Adrenal gland (tissue), 9 donors: ENCODE measurements at regions not wholly inside any gene's neighbourhood (a gene's known extent, or its start where the extent isn't known, plus 50 kb on each side); places are given as distances from the start of the nearest gene placed in this dataset.
"Not testable (repeated sequence)": the region's sequence is repeated elsewhere in the genome, so short reads cannot be mapped to it uniquely, and the experiment has no call there.

ENCODE experiments used
- DNase-seq, 7 donors: peaks; one replicate each; pipeline ENCODE4 v3.0.0-alpha.2; 2019 to 2020
- H3K27ac ChIP-seq, 5 donors: fragments of 200-600 bp; sonication (generic) in 4 of 5; 1 replicate in 3 of 5; 2 replicates in 2 of 5; pipeline versions ENCODE4 v1.5.1 to v1.8.0; 2016 to 2020; ENCODE audit warnings: mild to moderate bottlenecking in 1 of 5
- H3K27me3 ChIP-seq: fragments of 200-600 bp; 2 replicates; pipeline ENCODE4 v1.8.0; 2021
- H3K36me3 ChIP-seq, 2 donors: fragments of 200-600 bp; replicated peaks in 1 of 2; 1 replicate in 1 of 2; 2 replicates in 1 of 2; pipeline versions ENCODE4 v1.5.1 to v1.8.0; 2018 to 2022
- H3K4me1 ChIP-seq, 2 donors: fragments of 200-600 bp; replicated peaks in 1 of 2; 1 replicate in 1 of 2; 2 replicates in 1 of 2; pipeline versions ENCODE4 v1.5.1 to v1.8.0; 2018 to 2021
- H3K4me3 ChIP-seq, 4 donors: fragments of 200-600 bp; sonication (generic) in 3 of 4; one replicate each; pipeline ENCODE4 v1.5.1; 2016 to 2018
- H3K9me3 ChIP-seq, 3 donors: fragments of 200-600 bp; sonication (generic) in 1 of 3; replicated peaks in 1 of 3; 1 replicate in 2 of 3; 2 replicates in 1 of 3; pipeline versions ENCODE4 v1.5.1 to v1.8.0; 2016 to 2021
- CTCF ChIP-seq, 6 experiments: fragments of 450-650 bp in 4 of 6; fragments of 200-600 bp in 2 of 6; sonication (generic) in 1 of 6; IDR thresholded peaks; 1 replicate in 5 of 6; 2 replicates in 1 of 6; pipeline versions ENCODE4 v1.5.1 to v1.8.0; 2016 to 2021; ENCODE audit warnings: antibody characterized with exemption in 6 of 6, mild to moderate bottlenecking in 2 of 6, moderate library complexity in 1 of 6
- POLR2A ChIP-seq, 2 donors: fragments of 450-650 bp; IDR thresholded peaks; one replicate each; pipeline ENCODE4 v1.6.1; 2017; ENCODE audit warnings: antibody characterized with exemption in 2 of 2, mild to moderate bottlenecking in 2 of 2, moderate library complexity in 1 of 2
- WGBS, 4 donors: extraction: QIAGEN DNeasy Blood & Tissue Kit in 2 of 4; methylation state at CpG; one replicate each; pipeline versions ENCODE4 v1.1.5 to v1.1.7; 2013 to 2017; 5-methylcytosine and 5-hydroxymethylcytosine counted together
- intact Hi-C, 2 donors: fragments of 100-400 bp; cut with DNase I; formaldehyde crosslinking; loops; one replicate each; pipeline versions ENCODE4 v1.14.1 to v1.15.0; 2022 to 2023
- donor health status: healthy with polysubstance abuse.
- donor health status: Bipolar disorder and iron deficiency.
- donor health status: DM: yes; HTN: yes; CAD: no.
- donor health status: DM: no; HTN: no; CAD: no.
- donor health status: DM: no; HTN: no; CAD: no.

- H3K27me3 ChIP-seq: no peaks in the 10 kb centered on the region
- no peaks in the 10 kb centered on the region for H3K36me3 ChIP-seq
- H3K27ac ChIP-seq: no peak overlapping the region
- no peaks in the 10 kb centered on the region for H3K4me1 ChIP-seq
- no peaks in the 10 kb centered on the region for H3K9me3 ChIP-seq
- no peak for DNase-seq
- intact Hi-C loops: no loop called here
- WGBS, 4 donors: 75 to 85% (median 80%) methylated on average over 3 of the region's 3 CpGs
- no peak for TF ChIP-seq CTCF (IDR thresholded peaks at IDR 0.05)
- TF ChIP-seq POLR2A (IDR thresholded peaks at IDR 0.05): no peak
- H3K4me3 ChIP-seq: no peak overlapping the region
These were observed 519.2 kb upstream of the SLITRK6 start for GRCh38 chr13:86318450-86318849.

- Histone ChIP-seq H3K4me3 (no peak overlapping the region), H3K27ac (no peak overlapping the region), H3K27me3 (no peaks in the 10 kb centered on the region), H3K4me1 (no peaks in the 10 kb centered on the region), H3K9me3 (no peaks in the 10 kb centered on the region), H3K36me3 (no peaks in the 10 kb centered on the region)
- intact Hi-C loops: no loop called here
- no peak for DNase-seq
- 60 to 76% (median 71%) methylated on average over 3 of the region's 3 CpGs for WGBS, 4 donors
- TF ChIP-seq CTCF (IDR thresholded peaks at IDR 0.05) (no peak), POLR2A (IDR thresholded peaks at IDR 0.05) (no peak)
These were observed 525.0 kb upstream of the SLITRK6 start for GRCh38 chr13:86324191-86324590.

- DNase-seq: no peak
- Histone ChIP-seq H3K36me3 (no peaks in the 10 kb centered on the region), H3K4me3 (no peak overlapping the region), H3K27me3 (no peaks in the 10 kb centered on the region), H3K9me3 (no peaks in the 10 kb centered on the region), H3K27ac (no peak overlapping the region), H3K4me1 (no peaks in the 10 kb centered on the region)
- 36 to 58% (median 42%) methylated on average over 2 of the region's 2 CpGs for WGBS, 4 donors
- intact Hi-C loops: no loop called here
- TF ChIP-seq POLR2A (IDR thresholded peaks at IDR 0.05): no peak
- no peak for TF ChIP-seq CTCF (IDR thresholded peaks at IDR 0.05)
These were observed 556.1 kb upstream of the SLITRK6 start for GRCh38 chr13:86355301-86355700.

GRCh38 chr13:86357106-86357505, 557.9 kb upstream of the SLITRK6 start:
- Histone ChIP-seq H3K27me3 (no peaks in the 10 kb centered on the region), H3K27ac (no peak overlapping the region), H3K9me3 (no peaks in the 10 kb centered on the region), H3K4me3 (no peak overlapping the region), H3K4me1 (no peaks in the 10 kb centered on the region), H3K36me3 (no peaks in the 10 kb centered on the region)
- DNase-seq: no peak
- TF ChIP-seq POLR2A (IDR thresholded peaks at IDR 0.05): no peak
- no peak for TF ChIP-seq CTCF (IDR thresholded peaks at IDR 0.05)
- intact Hi-C loops: no loop called here
- 73 to 77% (median 74%) methylated on average over 1 of the region's 1 CpG for WGBS, 4 donors

GRCh38 chr13:86363749-86364148, 564.5 kb upstream of the SLITRK6 start:
- H3K4me3 ChIP-seq, H3K9me3 ChIP-seq, H3K36me3 ChIP-seq, intact Hi-C loops, H3K27me3 ChIP-seq, H3K27ac ChIP-seq, DNase-seq, H3K4me1 ChIP-seq: not testable (repeated sequence)
- WGBS, 4 donors: 93 to 96% (median 94%) methylated on average over 5 of the region's 5 CpGs
